Esophagus muscularis mucosa (tissue), 4 donors: ENCODE measurements at regions not wholly inside any gene's neighbourhood (a gene's known extent, or its start where the extent isn't known, plus 50 kb on each side); places are given as distances from the start of the nearest gene placed in this dataset.

Experiments
- DNase-seq: peaks from one replicate; pipeline ENCODE4 v3.0.0-alpha.2; 2017; ENCODE audit errors: extremely low spot score
- H3K27ac ChIP-seq, 4 donors: fragments of 200-600 bp; sonication (generic); replicated peaks in 1 of 4; 1 replicate in 3 of 4; 2 replicates in 1 of 4; pipeline ENCODE4 v1.5.1; 2016 to 2019; ENCODE audit warnings: mild to moderate bottlenecking in 1 of 4
- H3K27me3 ChIP-seq, 4 donors: fragments of 200-600 bp; sonication (generic); one replicate each; pipeline versions ENCODE4 v1.5.1 to v1.6.0; 2016 to 2019
- H3K36me3 ChIP-seq, 4 donors: fragments of 200-600 bp; sonication (generic); one replicate each; pipeline ENCODE4 v1.5.1; 2016 to 2019
- H3K4me1 ChIP-seq, 4 donors: fragments of 200-600 bp; sonication (generic); one replicate each; pipeline ENCODE4 v1.5.1; 2016 to 2019
- H3K4me3 ChIP-seq, 4 donors: fragments of 200-600 bp; sonication (generic); 1 replicate in 2 of 4; 2 replicates in 2 of 4; pipeline ENCODE4 v1.5.1; 2016 to 2019; ENCODE audit warnings: mild to moderate bottlenecking in 4 of 4, moderate library complexity in 1 of 4
- H3K9me3 ChIP-seq, 4 donors: fragments of 200-600 bp; sonication (generic); 1 replicate in 3 of 4; 2 replicates in 1 of 4; pipeline ENCODE4 v1.5.1; 2016 to 2019
- EP300 ChIP-seq: sonication (generic); formaldehyde crosslinking; IDR thresholded peaks from one replicate; pipeline ENCODE4 v1.6.1; 2017; ENCODE audit warnings: antibody characterized with exemption
- POLR2A ChIP-seq: fragments of 450-650 bp; IDR thresholded peaks from one replicate; pipeline ENCODE4 v1.6.1; 2017; ENCODE audit warnings: antibody characterized with exemption, moderate library complexity, mild to moderate bottlenecking, low read depth
- POLR2AphosphoS5 ChIP-seq, 2 donors: sonication (generic); formaldehyde crosslinking; IDR thresholded peaks; one replicate each; pipeline ENCODE4 v1.6.1; 2017; ENCODE audit warnings: antibody characterized with exemption in 2 of 2
- WGBS: methylation state at CpG from one replicate; pipeline ENCODE4 v1.1.5; 2018; 5-methylcytosine and 5-hydroxymethylcytosine counted together
- intact Hi-C: fragments of 100-400 bp; cut with DNase I; formaldehyde crosslinking; loops from one replicate; pipeline ENCODE4 v1.15.1; 2023
- TF ChIP-seq, protein P1 (sequence below), 3 experiments: fragments of 200-600 bp in 2 of 3; fragments of 450-650 bp in 1 of 3; sonication (generic) in 2 of 3; IDR thresholded peaks; one replicate each; pipeline ENCODE4 v1.5.1; 2017 to 2019; ENCODE audit warnings: antibody characterized with exemption in 3 of 3, mild to moderate bottlenecking in 2 of 3, moderate library complexity in 1 of 3

GRCh38 chr3:159586571-159587202, 401.9 kb upstream of the IL12A start:
- H3K27ac ChIP-seq = no peak overlapping the region
- DNase-seq = no peak
- intact Hi-C loops = no loop called here
- no peaks in the 10 kb centered on the region for H3K27me3 ChIP-seq
- no peaks in the 10 kb centered on the region for H3K36me3 ChIP-seq
- no peaks in the 10 kb centered on the region for H3K9me3 ChIP-seq
- WGBS = 27% methylated on average over 5 of the region's 5 CpGs
- no peak overlapping the region for H3K4me3 ChIP-seq
- TF ChIP-seq POLR2A = no peak
- no peak for TF ChIP-seq EP300
- TF ChIP-seq, protein P1, sequence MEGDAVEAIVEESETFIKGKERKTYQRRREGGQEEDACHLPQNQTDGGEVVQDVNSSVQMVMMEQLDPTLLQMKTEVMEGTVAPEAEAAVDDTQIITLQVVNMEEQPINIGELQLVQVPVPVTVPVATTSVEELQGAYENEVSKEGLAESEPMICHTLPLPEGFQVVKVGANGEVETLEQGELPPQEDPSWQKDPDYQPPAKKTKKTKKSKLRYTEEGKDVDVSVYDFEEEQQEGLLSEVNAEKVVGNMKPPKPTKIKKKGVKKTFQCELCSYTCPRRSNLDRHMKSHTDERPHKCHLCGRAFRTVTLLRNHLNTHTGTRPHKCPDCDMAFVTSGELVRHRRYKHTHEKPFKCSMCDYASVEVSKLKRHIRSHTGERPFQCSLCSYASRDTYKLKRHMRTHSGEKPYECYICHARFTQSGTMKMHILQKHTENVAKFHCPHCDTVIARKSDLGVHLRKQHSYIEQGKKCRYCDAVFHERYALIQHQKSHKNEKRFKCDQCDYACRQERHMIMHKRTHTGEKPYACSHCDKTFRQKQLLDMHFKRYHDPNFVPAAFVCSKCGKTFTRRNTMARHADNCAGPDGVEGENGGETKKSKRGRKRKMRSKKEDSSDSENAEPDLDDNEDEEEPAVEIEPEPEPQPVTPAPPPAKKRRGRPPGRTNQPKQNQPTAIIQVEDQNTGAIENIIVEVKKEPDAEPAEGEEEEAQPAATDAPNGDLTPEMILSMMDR (IDR thresholded peaks at IDR 0.05) = peak in 2 of 3 experiments; percentile 16 to 17
- TF ChIP-seq POLR2AphosphoS5 (IDR thresholded peaks at IDR 0.05) = no peak
- H3K4me1 ChIP-seq = no peaks in the 10 kb centered on the region

DNA sequence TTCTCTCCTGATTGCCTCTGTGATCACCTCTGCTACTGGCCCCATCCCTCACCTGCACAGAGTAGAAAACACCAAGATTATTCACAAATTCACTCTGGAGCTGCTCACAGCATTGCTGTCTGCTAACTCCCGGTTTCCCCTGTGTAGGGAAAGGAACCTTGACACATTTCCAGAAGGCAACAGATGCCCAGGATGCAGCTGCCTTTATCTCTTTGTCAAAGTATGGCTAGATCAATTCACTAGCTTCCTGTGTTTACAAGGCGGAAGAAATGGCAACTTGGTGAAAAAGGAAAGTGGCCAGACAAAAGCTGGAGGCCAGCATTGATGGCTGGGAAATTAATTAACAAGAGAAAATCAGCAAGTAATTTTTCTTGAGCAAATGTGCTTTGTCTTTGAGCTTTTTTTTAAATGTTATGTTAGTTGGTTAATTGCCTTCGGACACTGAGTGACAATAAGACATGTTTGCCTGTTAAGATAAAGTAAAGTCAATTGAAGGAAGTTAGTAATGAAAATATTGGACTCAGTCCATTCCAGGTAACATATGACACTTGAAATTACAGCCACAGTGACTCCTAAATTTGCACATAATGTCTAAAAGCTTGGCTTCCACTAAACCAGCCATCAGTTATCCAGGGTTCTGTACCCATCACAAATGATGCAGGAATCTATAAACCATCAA, 394.6 kb upstream of the IL12A start:
- WGBS = 52% methylated on average over 3 of the region's 3 CpGs
- intact Hi-C loops = no loop called here
- TF ChIP-seq EP300 (no peak), POLR2A (no peak), POLR2AphosphoS5 (IDR thresholded peaks at IDR 0.05) (peak; percentile 21 to 33)
- TF ChIP-seq, protein P1 (IDR thresholded peaks at IDR 0.05) = no peak

DNA sequence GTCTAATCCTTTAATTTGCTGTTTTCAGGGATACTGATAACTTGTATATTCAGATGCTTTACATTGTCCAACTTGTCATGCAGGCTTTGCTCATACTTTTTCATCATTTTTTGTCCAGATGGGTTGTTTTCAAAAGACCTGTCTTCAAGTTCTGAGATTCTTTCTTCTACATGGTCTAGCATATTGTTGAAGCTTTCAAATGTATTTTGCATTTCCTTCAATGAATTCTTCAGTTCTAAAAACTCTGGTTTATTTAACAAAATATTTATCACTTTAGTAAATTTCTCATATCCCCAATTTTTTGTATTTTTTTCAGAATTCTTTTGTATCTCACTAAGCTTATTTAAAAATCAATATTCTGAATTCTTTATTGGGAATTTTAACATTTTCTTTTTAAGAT, 388.3 kb upstream of the IL12A start:
- TF ChIP-seq POLR2AphosphoS5 (IDR thresholded peaks at IDR 0.05) (no peak), POLR2A (no peak), EP300 (no peak)
- TF ChIP-seq, protein P1 (IDR thresholded peaks at IDR 0.05) = no peak
- no peak for DNase-seq
- Histone ChIP-seq H3K4me3 (no peak overlapping the region), H3K27ac (no peak overlapping the region), H3K36me3 (no peaks in the 10 kb centered on the region), H3K27me3 (no peaks in the 10 kb centered on the region), H3K4me1 (peaks cover 0 to 5% (median 0%) of the 10 kb centered on the region in 4 donors), H3K9me3 (peaks cover 0 to 27% (median 16%) of the 10 kb centered on the region in 4 donors)
- intact Hi-C loops = no loop called here

More for the DNA sequence above, 394.6 kb upstream of the IL12A start:
- no peaks in the 10 kb centered on the region for H3K27me3 ChIP-seq
- no peaks in the 10 kb centered on the region for H3K36me3 ChIP-seq
- DNase-seq = no peak
- no peak overlapping the region for H3K4me3 ChIP-seq
- peaks cover 0 to 4% (median 0%) of the 10 kb centered on the region in 4 donors for H3K9me3 ChIP-seq
- no peak overlapping the region for H3K27ac ChIP-seq
- no peaks in the 10 kb centered on the region for H3K4me1 ChIP-seq

DNA sequence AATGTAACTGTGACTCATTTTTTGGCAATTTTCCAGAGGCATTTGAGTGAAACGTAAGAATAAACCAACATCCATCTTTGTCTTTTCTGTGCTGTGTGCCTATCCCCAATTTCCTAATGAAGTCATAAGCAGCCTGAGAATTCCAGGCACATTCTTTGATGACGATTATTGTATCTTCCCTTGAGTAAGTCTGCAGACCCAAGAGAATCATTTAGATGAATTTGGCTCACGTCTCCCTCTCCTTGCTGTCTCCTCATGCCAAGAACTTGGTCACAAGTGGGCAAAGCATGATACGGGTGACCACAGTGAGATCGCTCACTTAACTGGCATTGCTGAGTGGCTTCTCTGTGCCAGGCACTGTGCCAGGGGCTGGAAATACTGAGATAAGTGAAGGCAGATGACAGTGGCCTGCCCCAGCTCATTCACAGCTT, 384.5 kb upstream of the IL12A start:
- Histone ChIP-seq H3K27ac (no peak overlapping the region), H3K4me1 (peaks cover 0 to 7% (median 0%) of the 10 kb centered on the region in 4 donors), H3K27me3 (no peaks in the 10 kb centered on the region), H3K36me3 (no peaks in the 10 kb centered on the region), H3K4me3 (no peak overlapping the region), H3K9me3 (peaks cover 0 to 23% (median 16%) of the 10 kb centered on the region in 4 donors)
- DNase-seq = no peak
- TF ChIP-seq POLR2AphosphoS5 (IDR thresholded peaks at IDR 0.05) (no peak), POLR2A (no peak), EP300 (no peak)
- TF ChIP-seq, protein P1 (IDR thresholded peaks at IDR 0.05) = no peak
- intact Hi-C loops = no loop called here
- WGBS = 35% methylated on average over 3 of the region's 5 CpGs
